Ureter (tissue), 1 donor: ENCODE measurements at regions not wholly inside any gene's neighbourhood (a gene's known extent, or its start where the extent isn't known, plus 50 kb on each side); places are given as distances from the start of the nearest gene placed in this dataset.
"Not testable (repeated sequence)": the region's sequence is repeated elsewhere in the genome, so short reads cannot be mapped to it uniquely, and the experiment has no call there.

Experiments used
- DNase-seq: peaks from one replicate; pipeline ENCODE4 v3.0.0-alpha.2; 2020; ENCODE audit warnings: low spot score
- donor health status: DM: yes; HTN: yes; CAD: no.

- DNase-seq = not testable (repeated sequence)
Measured at GRCh38 chr16:18152832-18153231, 183.7 kb downstream of the NPIPA8 start.

GRCh38 chr16:18148132-18148531, 188.4 kb downstream of the NPIPA8 start:
- DNase-seq = not testable (repeated sequence)

- not testable (repeated sequence) for DNase-seq
Measured at GRCh38 chr16:18146601-18147142, 189.9 kb downstream of the NPIPA8 start.

GRCh38 chr16:18142066-18142465, 194.5 kb downstream of the NPIPA8 start:
- not testable (repeated sequence) for DNase-seq

- DNase-seq = not testable (repeated sequence)
Measured at GRCh38 chr16:18136288-18136687, 200.2 kb downstream of the NPIPA8 start.

GRCh38 chr16:18135024-18135423, 201.5 kb downstream of the NPIPA8 start:
- not testable (repeated sequence) for DNase-seq

GRCh38 chr16:18131587-18131986, 204.9 kb downstream of the NPIPA8 start:
- DNase-seq = not testable (repeated sequence)

- DNase-seq = not testable (repeated sequence)
Measured at GRCh38 chr16:18130478-18131120, 205.9 kb downstream of the NPIPA8 start.

GRCh38 chr16:18127033-18127432, 209.5 kb downstream of the NPIPA8 start:
- not testable (repeated sequence) for DNase-seq

- not testable (repeated sequence) for DNase-seq
Measured at GRCh38 chr16:18119092-18119491, 217.4 kb downstream of the NPIPA8 start.

- DNase-seq = not testable (repeated sequence)
Measured at GRCh38 chr16:18118684-18119083, 217.9 kb downstream of the NPIPA8 start.

- DNase-seq = not testable (repeated sequence)
Measured at GRCh38 chr16:18118071-18118470, 218.5 kb downstream of the NPIPA8 start.

GRCh38 chr16:18104412-18104811, 232.1 kb downstream of the NPIPA8 start:
- not testable (repeated sequence) for DNase-seq

GRCh38 chr16:18101077-18101476, 235.5 kb downstream of the NPIPA8 start:
- DNase-seq = not testable (repeated sequence)

GRCh38 chr16:18092605-18093004, 243.9 kb downstream of the NPIPA8 start:
- DNase-seq = not testable (repeated sequence)

- not testable (repeated sequence) for DNase-seq
Measured at GRCh38 chr16:18080658-18081363, 255.7 kb downstream of the NPIPA8 start.

GRCh38 chr16:18077910-18078309, 258.6 kb downstream of the NPIPA8 start:
- not testable (repeated sequence) for DNase-seq

- no peak for DNase-seq
Measured at GRCh38 chr16:18072161-18072560, 264.4 kb downstream of the NPIPA8 start.

GRCh38 chr16:18069683-18070082, 266.9 kb downstream of the NPIPA8 start:
- DNase-seq = no peak

GRCh38 chr16:18068477-18068876, 268.1 kb downstream of the NPIPA8 start:
- no peak for DNase-seq

- no peak for DNase-seq
Measured at GRCh38 chr16:18062713-18063112, 273.8 kb downstream of the NPIPA8 start.

GRCh38 chr16:18060351-18060750, 276.2 kb downstream of the NPIPA8 start:
- no peak for DNase-seq

- DNase-seq = no peak
Measured at GRCh38 chr16:18059577-18059976, 277.0 kb downstream of the NPIPA8 start.
